Stimulated activated memory B cell treated with anti-CD40 and anti-IgM and Interleukin-4, amounts not matched to agents 10 μg/mL and 1 μg/mL and 100 μg/mL, for 72 hours (primary cell): ENCODE measurements at regions not wholly inside any gene's neighbourhood (a gene's known extent, or its start where the extent isn't known, plus 50 kb on each side); places are given as distances from the start of the nearest gene placed in this dataset.
"Not testable (repeated sequence)": the region's sequence is repeated elsewhere in the genome, so short reads cannot be mapped to it uniquely, and the experiment has no call there.

ENCODE experiments used
- ATAC-seq: fragments of 150-1000 bp; cut with Tn5 transposase; 2 replicates; pipeline ENCODE4 v1.10.0; 2021
- H3K27ac Mint-ChIP-seq: one replicate; pipeline ENCODE4 v1.8.0; 2022; ENCODE audit warnings: mild to moderate bottlenecking, mixed read lengths
- H3K27me3 Mint-ChIP-seq: one replicate; pipeline ENCODE4 v1.8.0; 2022; ENCODE audit warnings: mixed read lengths
- H3K36me3 Mint-ChIP-seq: one replicate; pipeline ENCODE4 v1.8.0; 2022; ENCODE audit warnings: mixed read lengths
- H3K4me1 Mint-ChIP-seq: one replicate; pipeline ENCODE4 v1.8.0; 2022; ENCODE audit warnings: mixed read lengths
- H3K4me3 Mint-ChIP-seq: one replicate; pipeline ENCODE4 v1.8.0; 2022; ENCODE audit warnings: mild to moderate bottlenecking, moderate library complexity, mixed read lengths
- H3K9me3 Mint-ChIP-seq: one replicate; pipeline ENCODE4 v1.8.0; 2022; ENCODE audit warnings: mixed read lengths

GRCh38 chr5:155556700-155557099, 543.1 kb downstream of the KIF4B start:
- Mint-ChIP-seq H3K27me3 (peaks cover 23% of the 10 kb centered on the region), H3K9me3 (no peaks in the 10 kb centered on the region), H3K4me3 (no peak overlapping the region), H3K4me1 (no peaks in the 10 kb centered on the region), H3K36me3 (no peaks in the 10 kb centered on the region), H3K27ac (no peak overlapping the region)
- ATAC-seq: no peak

GRCh38 chr5:155562158-155562557, 548.6 kb downstream of the KIF4B start:
- Mint-ChIP-seq H3K36me3 (no peaks in the 10 kb centered on the region), H3K9me3 (peaks cover 4% of the 10 kb centered on the region), H3K27me3 (peaks cover 23% of the 10 kb centered on the region), H3K4me3 (no peak overlapping the region), H3K4me1 (no peaks in the 10 kb centered on the region), H3K27ac (no peak overlapping the region)
- no peak for ATAC-seq

DNA sequence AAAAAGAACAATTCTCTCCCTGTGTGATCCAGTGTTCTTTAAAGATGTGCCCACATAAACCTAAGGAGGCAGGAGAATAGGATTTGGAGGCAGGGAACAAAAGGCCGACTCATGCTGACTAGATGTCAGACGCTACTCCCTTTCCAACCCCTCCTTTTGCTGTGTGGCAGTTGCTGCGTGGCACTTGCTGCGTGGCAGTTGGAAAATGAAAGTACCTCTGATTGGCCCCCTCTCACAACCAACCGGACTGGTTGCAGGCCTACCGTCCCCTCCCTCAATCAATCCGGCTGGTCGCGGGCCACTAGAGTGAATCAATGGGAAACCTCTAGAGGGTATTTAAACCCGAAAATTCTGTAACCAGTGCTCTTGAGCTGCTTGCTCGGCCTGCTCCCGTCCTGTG, 551.0 kb downstream of the KIF4B start:
- Mint-ChIP-seq H3K4me3 (no peak overlapping the region), H3K9me3 (peaks cover 17% of the 10 kb centered on the region), H3K27ac (no peak overlapping the region), H3K36me3 (no peaks in the 10 kb centered on the region), H3K27me3 (peaks cover 10% of the 10 kb centered on the region), H3K4me1 (no peaks in the 10 kb centered on the region)
- no peak for ATAC-seq

- Mint-ChIP-seq H3K27ac (no peak overlapping the region), H3K4me1 (no peaks in the 10 kb centered on the region), H3K9me3 (peaks cover 3% of the 10 kb centered on the region), H3K4me3 (no peak overlapping the region), H3K36me3 (no peaks in the 10 kb centered on the region), H3K27me3 (peaks cover 5% of the 10 kb centered on the region)
- ATAC-seq: no peak
Observed at GRCh38 chr5:155575861-155576260, 562.3 kb downstream of the KIF4B start.

- not testable (repeated sequence) for ATAC-seq, H3K27ac Mint-ChIP-seq, H3K9me3 Mint-ChIP-seq, H3K4me3 Mint-ChIP-seq, H3K27me3 Mint-ChIP-seq, H3K4me1 Mint-ChIP-seq, H3K36me3 Mint-ChIP-seq
Observed at GRCh38 chr5:155586808-155587207, 573.3 kb downstream of the KIF4B start.

GRCh38 chr5:155587458-155587857, 573.9 kb downstream of the KIF4B start:
- H3K4me1 Mint-ChIP-seq: no peaks in the 10 kb centered on the region
- no peaks in the 10 kb centered on the region for H3K27me3 Mint-ChIP-seq
- H3K9me3 Mint-ChIP-seq: no peaks in the 10 kb centered on the region
- no peak for ATAC-seq
- H3K4me3 Mint-ChIP-seq: no peak overlapping the region
- H3K27ac Mint-ChIP-seq: no peak overlapping the region
- H3K36me3 Mint-ChIP-seq: no peaks in the 10 kb centered on the region

DNA sequence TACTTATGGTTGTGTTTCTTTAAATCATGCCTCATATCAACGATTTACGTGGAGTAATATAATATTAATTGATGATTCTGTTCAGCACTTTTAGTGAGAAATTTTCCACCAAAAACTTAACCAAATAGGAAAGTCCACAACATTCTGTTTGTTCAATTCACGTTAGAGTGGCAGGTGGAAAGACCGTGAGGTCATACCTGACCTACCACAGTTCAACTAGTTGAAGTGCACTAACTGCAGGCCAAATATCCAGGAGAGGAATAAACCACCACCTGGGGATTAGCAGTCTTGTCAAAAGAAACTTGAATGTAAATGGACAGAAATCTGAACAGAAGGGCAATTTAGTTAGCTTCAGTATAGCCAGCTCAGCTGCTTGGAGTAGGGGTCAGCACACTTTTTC, 577.7 kb downstream of the KIF4B start:
- Mint-ChIP-seq H3K4me1 (no peaks in the 10 kb centered on the region), H3K27me3 (no peaks in the 10 kb centered on the region), H3K36me3 (no peaks in the 10 kb centered on the region), H3K27ac (no peak overlapping the region), H3K4me3 (no peak overlapping the region), H3K9me3 (no peaks in the 10 kb centered on the region)
- no peak for ATAC-seq

GRCh38 chr5:155594270-155594669, 580.7 kb downstream of the KIF4B start:
- Mint-ChIP-seq H3K27ac (no peak overlapping the region), H3K9me3 (no peaks in the 10 kb centered on the region), H3K4me1 (no peaks in the 10 kb centered on the region), H3K27me3 (no peaks in the 10 kb centered on the region), H3K36me3 (no peaks in the 10 kb centered on the region), H3K4me3 (no peak overlapping the region)
- no peak for ATAC-seq

GRCh38 chr5:155595791-155596190, 582.2 kb downstream of the KIF4B start:
- Mint-ChIP-seq H3K27me3 (no peaks in the 10 kb centered on the region), H3K9me3 (no peaks in the 10 kb centered on the region), H3K4me1 (no peaks in the 10 kb centered on the region), H3K27ac (no peak overlapping the region), H3K4me3 (no peak overlapping the region), H3K36me3 (no peaks in the 10 kb centered on the region)
- no peak for ATAC-seq

DNA sequence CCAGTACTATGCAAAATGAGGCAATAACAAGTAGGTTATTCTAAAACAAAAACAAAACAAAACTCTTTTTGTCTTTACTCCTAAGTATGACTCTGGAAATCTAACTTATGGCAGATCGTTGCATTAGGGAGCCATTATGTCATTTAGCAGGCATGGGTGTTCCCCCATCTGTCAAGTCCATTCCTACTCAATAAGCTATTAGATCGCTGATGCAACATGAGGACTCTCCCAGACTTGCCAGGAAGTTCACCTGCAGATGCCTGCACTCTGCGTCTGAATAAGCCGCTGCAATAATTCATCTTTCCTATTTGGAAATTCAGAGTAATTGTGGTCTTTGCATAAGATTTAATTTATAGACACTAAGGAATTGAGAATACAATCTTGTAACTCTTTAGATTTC, 585.0 kb downstream of the KIF4B start:
- H3K4me3 Mint-ChIP-seq: no peak overlapping the region
- no peak overlapping the region for H3K27ac Mint-ChIP-seq
- H3K36me3 Mint-ChIP-seq: no peaks in the 10 kb centered on the region
- H3K27me3 Mint-ChIP-seq: no peaks in the 10 kb centered on the region
- H3K9me3 Mint-ChIP-seq: no peaks in the 10 kb centered on the region
- no peak for ATAC-seq
- no peaks in the 10 kb centered on the region for H3K4me1 Mint-ChIP-seq

- no peak overlapping the region for H3K4me3 Mint-ChIP-seq
- no peaks in the 10 kb centered on the region for H3K27me3 Mint-ChIP-seq
- no peaks in the 10 kb centered on the region for H3K9me3 Mint-ChIP-seq
- H3K36me3 Mint-ChIP-seq: no peaks in the 10 kb centered on the region
- no peak overlapping the region for H3K27ac Mint-ChIP-seq
- no peak for ATAC-seq
- no peaks in the 10 kb centered on the region for H3K4me1 Mint-ChIP-seq
Observed at GRCh38 chr5:155605920-155606319, 592.4 kb downstream of the KIF4B start.

- ATAC-seq: no peak
- H3K27ac Mint-ChIP-seq: no peak overlapping the region
- peaks cover 25% of the 10 kb centered on the region for H3K27me3 Mint-ChIP-seq
- H3K9me3 Mint-ChIP-seq: no peaks in the 10 kb centered on the region
- no peak overlapping the region for H3K4me3 Mint-ChIP-seq
- H3K4me1 Mint-ChIP-seq: no peaks in the 10 kb centered on the region
- no peaks in the 10 kb centered on the region for H3K36me3 Mint-ChIP-seq
Observed at GRCh38 chr5:155616779-155617392, 603.3 kb downstream of the KIF4B start.

GRCh38 chr5:155619688-155620087, 606.1 kb downstream of the KIF4B start:
- Mint-ChIP-seq H3K4me1 (no peaks in the 10 kb centered on the region), H3K4me3 (no peak overlapping the region), H3K27ac (no peak overlapping the region), H3K27me3 (peaks cover 23% of the 10 kb centered on the region), H3K36me3 (no peaks in the 10 kb centered on the region), H3K9me3 (no peaks in the 10 kb centered on the region)
- ATAC-seq: no peak

DNA sequence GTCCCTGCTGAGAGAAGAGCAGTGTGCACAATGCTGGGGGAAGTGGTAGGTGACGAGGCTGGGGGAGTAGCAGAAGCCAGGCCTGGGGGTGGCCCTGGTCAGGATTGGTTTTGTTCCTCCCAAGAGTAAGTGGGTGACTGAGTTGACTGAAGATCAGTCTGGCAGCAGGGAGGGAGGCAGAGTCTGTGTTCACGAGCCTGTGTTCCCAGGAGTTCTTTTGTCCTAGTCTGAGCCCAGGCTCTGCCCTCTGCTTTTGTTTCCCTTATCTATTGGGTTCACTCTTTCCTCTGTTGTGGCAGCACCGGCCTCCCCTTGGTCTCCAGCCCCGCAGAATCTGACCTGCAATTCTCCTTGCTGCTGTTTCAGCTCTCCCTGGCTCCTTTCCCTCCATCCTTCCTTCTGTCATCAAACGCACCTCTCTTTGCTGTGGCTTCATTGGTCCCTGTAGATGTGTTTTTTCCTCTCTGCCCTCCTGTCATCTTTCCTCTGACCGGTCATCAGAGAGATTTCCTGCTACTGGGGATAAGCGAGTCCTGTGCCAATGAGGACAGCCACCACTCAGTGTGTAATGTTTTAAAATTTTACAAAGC, 607.4 kb downstream of the KIF4B start:
- Mint-ChIP-seq H3K9me3 (no peaks in the 10 kb centered on the region), H3K4me1 (no peaks in the 10 kb centered on the region), H3K27me3 (peaks cover 27% of the 10 kb centered on the region), H3K27ac (no peak overlapping the region), H3K36me3 (no peaks in the 10 kb centered on the region), H3K4me3 (no peak overlapping the region)
- ATAC-seq: peak; percentile 59

GRCh38 chr5:155624597-155625241, 611.2 kb downstream of the KIF4B start:
- no peak for ATAC-seq
- H3K9me3 Mint-ChIP-seq: no peaks in the 10 kb centered on the region
- no peaks in the 10 kb centered on the region for H3K36me3 Mint-ChIP-seq
- H3K4me3 Mint-ChIP-seq: no peak overlapping the region
- no peak overlapping the region for H3K27ac Mint-ChIP-seq
- H3K27me3 Mint-ChIP-seq: peaks cover 52% of the 10 kb centered on the region
- no peaks in the 10 kb centered on the region for H3K4me1 Mint-ChIP-seq

- no peaks in the 10 kb centered on the region for H3K4me1 Mint-ChIP-seq
- peaks cover 52% of the 10 kb centered on the region for H3K27me3 Mint-ChIP-seq
- H3K27ac Mint-ChIP-seq: no peak overlapping the region
- ATAC-seq: no peak
- no peaks in the 10 kb centered on the region for H3K36me3 Mint-ChIP-seq
- no peaks in the 10 kb centered on the region for H3K9me3 Mint-ChIP-seq
- no peak overlapping the region for H3K4me3 Mint-ChIP-seq
Observed at GRCh38 chr5:155625315-155625714, 611.8 kb downstream of the KIF4B start.
